Right lobe of liver (tissue), 4 donors: ENCODE measurements at regions not wholly inside any gene's neighbourhood (a gene's known extent, or its start where the extent isn't known, plus 50 kb on each side); places are given as distances from the start of the nearest gene placed in this dataset.

Experiments used
- CTCF ChIP-seq, 4 donors: fragments of 200-600 bp in 3 of 4; fragments of 450-650 bp in 1 of 4; IDR thresholded peaks; one replicate each; pipeline versions ENCODE4 v1.5.1 to v1.8.0; 2016 to 2022; ENCODE audit warnings: antibody characterized with exemption in 4 of 4, mild to moderate bottlenecking in 2 of 4
- POLR2A ChIP-seq: fragments of 450-650 bp; IDR thresholded peaks from one replicate; pipeline ENCODE4 v1.6.1; 2017; ENCODE audit warnings: antibody characterized with exemption, mild to moderate bottlenecking
- donor health status: DM: no; HTN: no; CAD: no.
- donor health status: DM: no; HTN: no; CAD: no.
- donor health status: DM: no; HTN: yes; CAD: no.

DNA sequence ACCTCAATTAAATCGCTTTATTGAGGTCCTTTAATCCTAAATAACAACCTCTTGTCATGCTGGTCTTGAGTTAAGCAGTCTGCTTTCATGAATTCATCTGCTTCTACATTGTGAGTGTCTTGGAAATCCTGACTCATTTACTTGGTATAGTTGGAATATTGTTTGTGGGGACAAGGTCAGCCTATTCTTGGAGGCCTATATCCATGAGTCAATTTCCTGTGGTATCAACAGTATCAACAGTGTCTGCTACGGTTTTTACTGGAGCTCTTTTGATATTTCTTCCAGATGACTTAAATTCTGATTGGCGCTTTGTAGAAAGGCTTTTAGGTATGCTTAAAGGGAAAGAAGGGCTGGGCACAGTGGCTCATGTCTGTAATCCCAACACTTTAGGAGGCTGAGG, 71.2 kb upstream of the PARP8 start:
- TF ChIP-seq CTCF (IDR thresholded peaks at IDR 0.05): no peak
- TF ChIP-seq POLR2A: no peak
